ENCODE measurements at regions not wholly inside any gene's neighbourhood (a gene's known extent, or its start where the extent isn't known, plus 50 kb on each side); places are given as distances from the start of the nearest gene placed in this dataset.
A peak's percentile ranks its signal among the peaks of the same experiment; 100 is the strongest.

- no peak overlapping the region for H3K27ac ChIP-seq (replicated peaks; ENCODE audit: low read length)
- H3K14ac ChIP-seq (ENCODE audit: low read length), result no peak overlapping the region
- no peak overlapping the region for H3K18ac ChIP-seq (ENCODE audit: low read length)
- no peak overlapping the region for H3K4me3 ChIP-seq (ENCODE audit: low read length in 2 of 2)
- H3K79me1 ChIP-seq (ENCODE audit: low read depth, low read length), result no peaks in the 10 kb centered on the region
- H3K27me3 ChIP-seq (ENCODE audit: control insufficient read depth in 3 of 3, insufficient read depth in 3 of 3, low read depth in 1 of 3, low read length in 3 of 3), result no peaks in the 10 kb centered on the region
- H3K4me2 ChIP-seq (ENCODE audit: insufficient read depth, low read length, poor library complexity, severe bottlenecking), result no peak overlapping the region
- H3K36me3 ChIP-seq (replicated peaks in 1 of 2; ENCODE audit: control insufficient read depth in 2 of 2, insufficient read depth in 2 of 2, low read length in 2 of 2), result no peaks in the 10 kb centered on the region
- no peak overlapping the region for H2BK15ac ChIP-seq (ENCODE audit: low read length)
- no peak overlapping the region for H3K9ac ChIP-seq (ENCODE audit: low read depth, low read length, poor library complexity)
- H4K8ac ChIP-seq (ENCODE audit: low read depth, low read length), result no peak overlapping the region
- H2BK5ac ChIP-seq (ENCODE audit: low read length), result peak overlapping the region; percentile 88
- no peak for DNase-seq (ENCODE audit: low spot score)
- H2BK120ac ChIP-seq (ENCODE audit: low read depth, low read length), result no peak overlapping the region
- no CpG with 5 or more reads among the region's 19 CpGs for WGBS, 2 donors (ENCODE audit: extremely low coverage in 2 of 2, insufficient read length in 2 of 2, insufficient replicate concordance in 1 of 2)
- peak overlapping the region; percentile 48 for H2BK12ac ChIP-seq (ENCODE audit: low read length)
- no peak overlapping the region for H4K91ac ChIP-seq (ENCODE audit: low read depth, low read length, poor library complexity)
- H3K9me3 ChIP-seq (replicated peaks in 1 of 2; ENCODE audit: control insufficient read depth in 2 of 2, insufficient read depth in 1 of 2, low read depth in 1 of 2, low read length in 2 of 2), result peaks cover 0 to 2% of the 10 kb centered on the region in 2 donors
- peak overlapping the region; percentile 82 for H3K23ac ChIP-seq (ENCODE audit: low read depth, low read length, poor library complexity)
- no peak overlapping the region for H2AFZ ChIP-seq (ENCODE audit: low read length)
- H2AK5ac ChIP-seq (ENCODE audit: low read depth, low read length), result no peak overlapping the region
- no peak overlapping the region for H3K4ac ChIP-seq (ENCODE audit: low read length)
- H3K4me1 ChIP-seq (ENCODE audit: control insufficient read depth in 2 of 2, insufficient read depth in 1 of 2, low read depth in 1 of 2, low read length in 2 of 2), result peaks cover 0 to 14% of the 10 kb centered on the region in 2 donors
Observed at GRCh38 chr17:77310336-77310735, 169.6 kb downstream of the SEC14L1 start.

GRCh38 chr17:77311371-77311981 lies 170.7 kb downstream of the SEC14L1 start:
- H3K36me3 ChIP-seq (replicated peaks in 1 of 2; ENCODE audit: control insufficient read depth in 2 of 2, insufficient read depth in 2 of 2, low read length in 2 of 2), result no peaks in the 10 kb centered on the region
- peak overlapping the region; percentile 58 for H3K23ac ChIP-seq (ENCODE audit: low read depth, low read length, poor library complexity)
- H3K9ac ChIP-seq (ENCODE audit: low read depth, low read length, poor library complexity), result no peak overlapping the region
- peak overlapping the region; percentile 26 for H2BK15ac ChIP-seq (ENCODE audit: low read length)
- no peaks in the 10 kb centered on the region for H3K27me3 ChIP-seq (ENCODE audit: control insufficient read depth in 3 of 3, insufficient read depth in 3 of 3, low read depth in 1 of 3, low read length in 3 of 3)
- H3K4me3 ChIP-seq (ENCODE audit: low read length in 2 of 2), result no peak overlapping the region
- no peak overlapping the region for H3K18ac ChIP-seq (ENCODE audit: low read length)
- no peak overlapping the region for H4K8ac ChIP-seq (ENCODE audit: low read depth, low read length)
- H2BK12ac ChIP-seq (ENCODE audit: low read length), result peak overlapping the region; percentile 92
- H2BK5ac ChIP-seq (ENCODE audit: low read length), result no peak overlapping the region
- H4K91ac ChIP-seq (ENCODE audit: low read depth, low read length, poor library complexity), result no peak overlapping the region
- no peak overlapping the region for H3K4ac ChIP-seq (ENCODE audit: low read length)
- peak overlapping the region; percentile 81 for H2AK5ac ChIP-seq (ENCODE audit: low read depth, low read length)
- peaks cover 0 to 23% of the 10 kb centered on the region in 2 donors for H3K4me1 ChIP-seq (ENCODE audit: control insufficient read depth in 2 of 2, insufficient read depth in 1 of 2, low read depth in 1 of 2, low read length in 2 of 2)
- no peak overlapping the region for H2AFZ ChIP-seq (ENCODE audit: low read length)
- peak overlapping the region; percentile 39 for H3K14ac ChIP-seq (ENCODE audit: low read length)
- H3K9me3 ChIP-seq (replicated peaks in 1 of 2; ENCODE audit: control insufficient read depth in 2 of 2, insufficient read depth in 1 of 2, low read depth in 1 of 2, low read length in 2 of 2), result peaks cover 0 to 2% of the 10 kb centered on the region in 2 donors
- H3K27ac ChIP-seq (replicated peaks; ENCODE audit: low read length), result no peak overlapping the region
- H2BK120ac ChIP-seq (ENCODE audit: low read depth, low read length), result peak overlapping the region; percentile 3
- no CpG with 5 or more reads among the region's 15 CpGs for WGBS, 2 donors (ENCODE audit: extremely low coverage in 2 of 2, insufficient read length in 2 of 2, insufficient replicate concordance in 1 of 2)
- DNase-seq (ENCODE audit: low spot score), result no peak
- H3K79me1 ChIP-seq (ENCODE audit: low read depth, low read length), result no peaks in the 10 kb centered on the region
- no peak overlapping the region for H3K4me2 ChIP-seq (ENCODE audit: insufficient read depth, low read length, poor library complexity, severe bottlenecking)

GRCh38 chr17:77312061-77312701 lies 171.4 kb downstream of the SEC14L1 start:
- Histone ChIP-seq H2BK15ac (ENCODE audit: low read length) (no peak overlapping the region), H2AK5ac (ENCODE audit: low read depth, low read length) (peak overlapping the region; percentile 81), H3K36me3 (replicated peaks in 1 of 2; ENCODE audit: control insufficient read depth in 2 of 2, insufficient read depth in 2 of 2, low read length in 2 of 2) (no peaks in the 10 kb centered on the region), H2BK12ac (ENCODE audit: low read length) (no peak overlapping the region), H3K79me1 (ENCODE audit: low read depth, low read length) (no peaks in the 10 kb centered on the region), H3K27me3 (ENCODE audit: control insufficient read depth in 3 of 3, insufficient read depth in 3 of 3, low read depth in 1 of 3, low read length in 3 of 3) (no peaks in the 10 kb centered on the region), H3K9ac (ENCODE audit: low read depth, low read length, poor library complexity) (no peak overlapping the region), H3K18ac (ENCODE audit: low read length) (no peak overlapping the region), H3K23ac (ENCODE audit: low read depth, low read length, poor library complexity) (no peak overlapping the region), H2BK5ac (ENCODE audit: low read length) (no peak overlapping the region), H3K27ac (replicated peaks; ENCODE audit: low read length) (no peak overlapping the region), H3K4me2 (ENCODE audit: insufficient read depth, low read length, poor library complexity, severe bottlenecking) (no peak overlapping the region), H3K4me1 (ENCODE audit: control insufficient read depth in 2 of 2, insufficient read depth in 1 of 2, low read depth in 1 of 2, low read length in 2 of 2) (peaks cover 0 to 18% of the 10 kb centered on the region in 2 donors), H2BK120ac (ENCODE audit: low read depth, low read length) (peak overlapping the region; percentile 3), H4K91ac (ENCODE audit: low read depth, low read length, poor library complexity) (no peak overlapping the region), H3K9me3 (replicated peaks in 1 of 2; ENCODE audit: control insufficient read depth in 2 of 2, insufficient read depth in 1 of 2, low read depth in 1 of 2, low read length in 2 of 2) (peaks cover 0 to 2% of the 10 kb centered on the region in 2 donors), H3K14ac (ENCODE audit: low read length) (peak overlapping the region; percentile 39), H2AFZ (ENCODE audit: low read length) (no peak overlapping the region), H4K8ac (ENCODE audit: low read depth, low read length) (no peak overlapping the region), H3K4me3 (ENCODE audit: low read length in 2 of 2) (no peak overlapping the region), H3K4ac (ENCODE audit: low read length) (no peak overlapping the region)
- no peak for DNase-seq (ENCODE audit: low spot score)
- WGBS, 2 donors (ENCODE audit: extremely low coverage in 2 of 2, insufficient read length in 2 of 2, insufficient replicate concordance in 1 of 2), result no CpG with 5 or more reads among the region's 18 CpGs

GRCh38 chr17:77312786-77313599 lies 172.2 kb downstream of the SEC14L1 start:
- Histone ChIP-seq H3K4ac (ENCODE audit: low read length) (no peak overlapping the region), H3K9me3 (replicated peaks in 1 of 2; ENCODE audit: control insufficient read depth in 2 of 2, insufficient read depth in 1 of 2, low read depth in 1 of 2, low read length in 2 of 2) (peaks cover 0 to 2% of the 10 kb centered on the region in 2 donors), H2AFZ (ENCODE audit: low read length) (peak overlapping the region; percentile 85), H4K8ac (ENCODE audit: low read depth, low read length) (no peak overlapping the region), H2BK120ac (ENCODE audit: low read depth, low read length) (no peak overlapping the region), H2BK5ac (ENCODE audit: low read length) (peak overlapping the region; percentile 5), H4K91ac (ENCODE audit: low read depth, low read length, poor library complexity) (no peak overlapping the region), H2AK5ac (ENCODE audit: low read depth, low read length) (peak overlapping the region; percentile 81), H3K4me3 (ENCODE audit: low read length in 2 of 2) (no peak overlapping the region), H3K9ac (ENCODE audit: low read depth, low read length, poor library complexity) (no peak overlapping the region), H3K36me3 (replicated peaks in 1 of 2; ENCODE audit: control insufficient read depth in 2 of 2, insufficient read depth in 2 of 2, low read length in 2 of 2) (no peaks in the 10 kb centered on the region), H2BK12ac (ENCODE audit: low read length) (no peak overlapping the region), H3K27ac (replicated peaks; ENCODE audit: low read length) (peak overlapping the region; percentile 25), H3K18ac (ENCODE audit: low read length) (peak overlapping the region; percentile 59), H3K4me1 (ENCODE audit: control insufficient read depth in 2 of 2, insufficient read depth in 1 of 2, low read depth in 1 of 2, low read length in 2 of 2) (peaks cover 0 to 17% of the 10 kb centered on the region in 2 donors), H3K79me1 (ENCODE audit: low read depth, low read length) (no peaks in the 10 kb centered on the region), H3K23ac (ENCODE audit: low read depth, low read length, poor library complexity) (no peak overlapping the region), H2BK15ac (ENCODE audit: low read length) (no peak overlapping the region), H3K4me2 (ENCODE audit: insufficient read depth, low read length, poor library complexity, severe bottlenecking) (no peak overlapping the region), H3K14ac (ENCODE audit: low read length) (no peak overlapping the region), H3K27me3 (ENCODE audit: control insufficient read depth in 3 of 3, insufficient read depth in 3 of 3, low read depth in 1 of 3, low read length in 3 of 3) (no peaks in the 10 kb centered on the region)
- no CpG with 5 or more reads among the region's 23 CpGs for WGBS, 2 donors (ENCODE audit: extremely low coverage in 2 of 2, insufficient read length in 2 of 2, insufficient replicate concordance in 1 of 2)
- DNase-seq (ENCODE audit: low spot score), result no peak
